ENCODE measurements at regions not wholly inside any gene's neighbourhood (a gene's known extent, or its start where the extent isn't known, plus 50 kb on each side); places are given as distances from the start of the nearest gene placed in this dataset.

DNA sequence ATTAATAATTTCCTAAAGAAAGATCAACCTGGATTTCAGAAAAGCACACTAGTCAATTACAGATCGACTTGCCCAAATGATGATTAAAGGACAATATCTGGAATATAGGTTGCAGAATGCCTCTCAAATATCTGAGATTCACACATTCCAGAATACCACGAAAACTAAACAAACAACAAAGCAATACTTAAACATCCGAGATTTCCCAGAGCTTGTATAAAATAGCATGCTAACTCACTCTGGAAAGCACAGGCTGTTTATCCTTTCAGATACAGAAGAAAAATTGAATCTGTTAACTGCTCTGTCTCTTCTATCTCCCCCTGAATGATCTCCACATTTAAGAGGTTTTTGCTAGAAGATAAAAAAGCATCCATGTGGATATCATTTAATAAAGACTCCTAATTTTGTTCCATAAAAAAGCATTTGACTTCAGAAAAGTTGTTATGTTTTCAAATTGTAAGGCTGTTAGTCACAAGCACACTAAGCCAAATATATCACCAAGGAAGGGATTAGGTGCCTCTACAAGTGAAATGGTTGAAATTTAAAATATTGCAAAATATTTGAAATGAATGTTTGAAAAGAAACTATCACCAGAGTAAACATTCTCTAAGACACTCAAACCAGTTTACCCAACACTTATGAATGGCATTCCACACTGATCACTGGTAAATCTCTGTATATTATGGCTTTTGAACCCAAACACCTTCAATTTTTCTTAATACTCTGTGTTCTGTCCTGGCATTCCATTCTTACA, 865.1 kb upstream of the ADAMTS5 start:
- DNase-seq = no peak

- DNase-seq = no peak
Measured at GRCh38 chr21:27831177-27831576, 864.3 kb upstream of the ADAMTS5 start.

- DNase-seq = no peak
Measured at GRCh38 chr21:27827972-27828371, 861.1 kb upstream of the ADAMTS5 start.

DNA sequence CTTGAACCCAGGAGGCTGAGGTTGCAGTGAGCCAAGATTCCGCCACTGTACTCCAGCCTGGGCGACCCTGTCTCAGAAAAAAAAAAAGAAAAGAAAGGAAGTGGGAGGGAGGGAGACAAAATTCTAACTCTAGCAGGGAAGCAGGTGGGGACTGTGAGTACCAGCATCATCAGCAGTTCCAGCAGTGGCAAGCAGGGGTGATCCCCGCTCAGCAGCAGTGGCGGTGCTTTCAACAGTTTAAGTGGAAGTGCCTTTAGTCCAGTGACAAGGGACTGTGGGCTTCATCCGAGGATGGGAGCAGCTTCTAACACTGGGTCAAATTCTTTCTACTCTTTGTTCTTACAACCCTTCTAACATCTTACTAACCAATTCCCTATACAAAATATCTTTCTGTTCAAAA, 858.1 kb upstream of the ADAMTS5 start:
- no peak for DNase-seq

- no peak for DNase-seq
Measured at GRCh38 chr21:27823652-27824201, 856.8 kb upstream of the ADAMTS5 start.

DNA sequence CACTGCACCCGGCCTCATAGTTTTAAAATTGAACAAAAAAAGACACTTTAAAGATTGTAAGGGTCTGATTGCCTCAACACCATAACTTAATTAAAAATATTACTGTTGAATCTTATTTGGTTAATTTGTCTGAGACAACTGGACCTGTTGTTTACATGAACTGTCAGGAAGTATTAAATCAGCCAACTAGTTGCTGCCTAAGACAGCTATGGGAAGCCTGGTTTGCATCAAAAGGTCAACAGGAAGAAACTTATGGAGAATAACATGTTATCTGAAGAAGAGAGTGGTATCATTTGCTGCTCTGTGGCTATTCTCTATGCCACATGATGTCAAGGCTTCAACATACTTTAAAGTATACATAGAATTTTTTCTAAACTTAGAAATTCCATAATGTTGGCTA, 853.5 kb upstream of the ADAMTS5 start:
- no peak for DNase-seq

- DNase-seq = no peak
Measured at GRCh38 chr21:27819299-27819698, 852.4 kb upstream of the ADAMTS5 start.

- DNase-seq = no peak
Measured at GRCh38 chr21:27818847-27819246, 852.0 kb upstream of the ADAMTS5 start.

- DNase-seq = no peak
Measured at GRCh38 chr21:27817902-27818623, 851.2 kb upstream of the ADAMTS5 start.

DNA sequence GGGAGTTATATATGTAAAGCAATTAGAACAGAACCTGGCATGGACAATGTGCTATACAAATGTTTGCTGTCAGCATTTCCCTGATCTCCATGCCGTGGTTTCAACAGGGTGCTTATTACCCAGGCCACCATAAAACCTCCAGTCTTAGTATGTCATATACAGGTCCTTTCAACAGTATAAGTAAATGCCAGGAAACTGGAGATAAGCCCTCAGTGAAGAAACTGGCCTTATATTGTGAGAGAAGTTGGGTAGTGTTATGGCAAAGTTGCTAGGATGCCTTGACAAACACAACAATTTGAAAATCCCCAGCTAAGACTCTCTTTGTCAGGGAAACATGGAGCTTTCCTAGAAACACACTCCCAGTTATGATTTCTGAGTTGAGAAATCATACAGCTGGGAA, 850.2 kb upstream of the ADAMTS5 start:
- DNase-seq = no peak

DNA sequence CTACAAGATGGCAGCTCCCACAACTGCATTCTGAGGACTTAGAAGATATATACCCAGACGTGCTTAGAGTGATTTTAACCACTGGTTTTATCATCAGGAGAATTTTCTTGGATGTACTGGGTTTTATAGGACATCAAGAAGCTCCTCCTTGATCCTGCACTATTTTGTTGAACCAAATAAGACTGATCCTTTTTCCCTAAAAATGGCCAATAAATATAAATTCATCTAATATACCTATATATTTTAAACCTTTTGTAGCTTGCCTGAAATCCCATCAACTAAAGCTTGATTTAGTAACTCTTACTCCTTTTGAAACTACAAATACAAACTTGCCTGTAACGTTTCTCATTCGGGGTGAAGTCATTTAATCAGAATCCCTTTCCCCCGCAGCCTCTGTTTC, 849.4 kb upstream of the ADAMTS5 start:
- no peak for DNase-seq

- DNase-seq = no peak
Measured at GRCh38 chr21:27814226-27814625, 847.3 kb upstream of the ADAMTS5 start.

DNA sequence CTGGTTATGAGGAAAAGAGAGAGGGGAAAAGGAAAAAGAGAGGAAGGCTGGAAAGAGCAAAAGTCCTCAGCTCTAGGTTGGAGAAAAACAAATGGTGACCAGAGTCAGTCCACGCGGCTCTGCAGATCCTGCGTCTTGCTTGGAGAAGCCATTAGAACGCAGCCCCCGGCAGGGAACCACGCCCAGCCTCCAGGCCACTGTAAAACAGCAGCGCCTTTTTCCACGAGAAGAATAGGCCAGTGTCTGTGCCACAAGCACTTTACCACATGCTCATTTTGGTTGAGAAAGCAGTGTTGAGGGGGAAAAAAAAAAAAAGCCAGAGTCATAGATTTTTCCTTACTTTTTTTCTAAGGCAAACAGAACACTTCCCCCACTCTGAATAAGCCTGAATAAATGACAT, 846.9 kb upstream of the ADAMTS5 start:
- DNase-seq = no peak

DNA sequence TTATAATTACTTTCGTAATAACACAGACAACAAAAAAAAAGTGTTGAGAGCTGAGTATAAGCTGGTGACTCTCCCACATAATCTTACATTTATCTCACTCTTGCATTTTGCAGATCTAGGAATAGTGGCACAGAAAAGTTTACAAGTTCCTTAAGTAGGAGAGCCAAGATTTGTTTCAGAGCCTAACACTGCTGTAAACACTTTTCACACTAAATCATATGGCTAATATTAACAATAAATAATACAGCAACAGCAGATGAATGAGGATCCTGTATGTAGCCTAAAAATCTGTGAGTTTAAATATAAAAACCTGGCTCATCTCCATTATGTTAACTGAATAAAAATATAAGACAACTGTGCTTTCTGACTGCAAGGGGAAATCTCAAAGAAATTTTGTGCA, 846.5 kb upstream of the ADAMTS5 start:
- no peak for DNase-seq

GRCh38 chr21:27812279-27812678, 845.4 kb upstream of the ADAMTS5 start:
- DNase-seq = no peak

DNA sequence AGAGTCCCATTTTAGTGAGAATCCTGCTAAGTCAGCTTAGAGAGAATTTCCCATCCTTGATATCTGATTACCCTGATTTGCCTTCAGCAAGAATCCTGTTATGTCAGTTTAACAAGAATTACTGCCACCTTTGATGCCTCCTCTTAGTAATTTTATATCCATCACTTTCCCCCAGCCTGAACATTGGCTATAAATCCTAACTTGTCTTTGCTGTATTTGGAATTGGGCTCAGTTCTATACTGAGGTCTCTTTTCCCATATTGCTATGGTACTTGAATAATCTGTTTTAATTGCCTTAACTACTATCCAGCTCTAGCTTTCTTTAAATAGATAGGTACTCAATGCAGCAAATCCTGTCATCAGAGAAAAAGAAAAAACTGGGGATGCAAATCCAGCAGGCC, 842.0 kb upstream of the ADAMTS5 start:
- no peak for DNase-seq

GRCh38 chr21:27807596-27807995, 840.7 kb upstream of the ADAMTS5 start:
- no peak for DNase-seq

GRCh38 chr21:27806281-27806680, 839.4 kb upstream of the ADAMTS5 start:
- no peak for DNase-seq

DNA sequence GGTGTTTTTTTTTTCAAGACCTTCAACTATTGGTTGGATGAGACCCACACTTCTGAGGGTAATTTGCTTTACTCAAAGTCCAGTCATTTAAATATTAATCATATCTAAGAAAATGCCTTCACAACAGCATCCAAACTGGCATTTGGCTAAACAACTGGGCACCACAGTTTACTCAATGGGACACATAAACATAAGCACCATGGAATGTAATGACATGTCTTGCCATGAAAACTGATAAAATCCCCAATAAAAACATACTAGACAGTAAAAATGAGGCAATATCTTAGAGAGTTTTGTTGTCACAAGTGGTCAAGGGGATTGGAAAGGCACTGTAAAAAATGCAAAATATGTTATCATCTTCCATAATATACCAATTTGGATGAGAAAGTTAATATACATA, 838.8 kb upstream of the ADAMTS5 start:
- no peak for DNase-seq

DNA sequence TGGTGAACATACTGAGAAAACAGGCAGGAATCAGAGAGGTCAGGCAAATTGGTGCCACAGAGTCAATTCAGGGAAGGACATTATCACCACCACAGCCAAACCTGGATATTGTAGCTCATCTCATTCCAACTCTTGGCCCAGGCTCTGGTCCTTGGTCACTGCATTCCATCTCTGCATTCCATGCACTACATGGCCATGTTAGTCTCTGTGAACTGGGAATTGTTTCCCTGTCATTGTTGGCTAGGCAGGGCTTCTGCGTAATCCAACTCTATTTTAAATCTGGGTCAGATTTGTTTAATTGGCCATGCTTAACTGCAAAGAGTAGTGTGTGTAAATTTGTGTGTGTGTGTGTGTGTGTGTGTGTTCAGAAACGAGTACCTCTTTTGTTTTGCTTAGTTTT, 837.6 kb upstream of the ADAMTS5 start:
- DNase-seq = no peak

DNA sequence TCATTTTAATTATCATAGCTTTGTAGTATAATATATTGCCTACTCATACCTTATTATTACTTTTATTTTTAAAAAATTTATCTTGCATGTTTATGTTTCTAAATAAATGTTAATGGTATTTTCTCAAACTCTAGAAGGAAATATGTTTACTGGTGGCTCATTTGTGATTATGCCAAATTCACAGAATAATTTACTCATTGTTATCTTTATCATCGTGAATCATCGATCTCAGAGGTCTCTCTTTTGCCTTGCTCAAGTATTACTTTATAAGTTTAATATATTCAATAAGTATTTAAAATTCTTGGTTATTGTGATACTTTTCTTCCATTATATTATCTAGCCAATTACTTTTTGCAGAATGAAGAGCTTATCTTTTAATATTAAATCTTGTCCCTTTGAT, 836.7 kb upstream of the ADAMTS5 start:
- no peak for DNase-seq

- DNase-seq = peak in 1 of 2 donors; percentile 1
Measured at GRCh38 chr21:27802816-27803475, 836.1 kb upstream of the ADAMTS5 start.

DNA sequence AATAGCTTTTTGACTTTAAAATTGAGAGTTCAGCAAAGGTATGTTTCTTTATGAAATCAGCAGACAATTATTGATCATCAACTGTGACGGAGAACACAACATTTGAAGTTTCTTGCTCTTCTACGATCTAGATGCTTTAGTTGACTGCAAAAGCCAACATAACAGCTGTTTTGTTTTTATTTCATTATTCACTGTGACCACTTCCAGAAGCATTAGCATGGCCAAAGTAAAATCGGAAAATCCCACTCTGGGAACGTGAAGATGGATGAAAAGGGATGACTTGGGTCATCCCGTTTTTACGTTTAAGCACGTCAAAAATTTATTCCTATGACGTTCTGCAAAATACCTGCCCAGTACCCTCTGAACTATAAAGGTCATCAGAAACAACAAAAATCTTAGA, 833.0 kb upstream of the ADAMTS5 start:
- no peak for DNase-seq

DNA sequence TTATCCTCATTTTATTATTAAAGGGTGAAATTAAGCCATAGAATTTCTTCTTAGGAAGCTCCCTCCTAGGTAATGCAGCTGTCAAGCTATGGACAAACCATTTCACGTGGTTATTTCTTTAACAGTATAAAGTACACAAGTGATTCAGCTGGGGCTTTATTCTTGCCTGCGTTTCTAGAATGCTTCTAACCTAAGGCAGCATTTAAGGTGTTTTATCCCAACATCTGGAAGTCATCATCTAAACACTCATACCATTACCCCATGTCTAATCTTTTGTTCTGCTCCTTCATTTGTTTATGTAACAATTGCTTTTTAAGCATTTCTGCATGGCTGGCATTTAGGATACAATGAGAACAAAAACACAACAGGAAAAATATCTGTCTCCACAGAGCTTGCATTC, 829.2 kb upstream of the ADAMTS5 start:
- no peak for DNase-seq
